K562 (cell line): ENCODE measurements at regions not wholly inside any gene's neighbourhood (a gene's known extent, or its start where the extent isn't known, plus 50 kb on each side); places are given as distances from the start of the nearest gene placed in this dataset.
A peak's percentile ranks its signal among the peaks of the same experiment; 100 is the strongest.

Experiments used
- CAMTA2 ChIP-seq: fragments of 250-450 bp; sonication (Bioruptor Pico); conservative IDR thresholded peaks from 2 replicates; pipeline ENCODE4 v1.5.1; 2022
- CLOCK ChIP-seq: fragments of 250-450 bp; sonication (Bioruptor Pico); IDR thresholded peaks from 2 replicates; pipeline ENCODE4 v1.4.0; 2020; ENCODE audit warnings: mild to moderate bottlenecking, moderate library complexity, borderline replicate concordance
- ERF ChIP-seq: fragments of 450-650 bp; formaldehyde crosslinking; IDR thresholded peaks from 2 replicates; pipeline ENCODE4 v1.4.0; 2020; ENCODE audit warnings: mild to moderate bottlenecking, mixed read lengths
- MCM7 ChIP-seq, 2 experiments: fragments of 450-650 bp; IDR thresholded peaks; 2 replicates each; pipeline ENCODE4 v1.6.1; 2016 to 2018
- MTA3 ChIP-seq: fragments of 450-650 bp; formaldehyde crosslinking; IDR thresholded peaks from 2 replicates; pipeline ENCODE4 v1.6.1; 2017; ENCODE audit warnings: mild to moderate bottlenecking, borderline replicate concordance
- NELFE ChIP-seq: IDR thresholded peaks from 2 replicates; pipeline ENCODE4 v1.6.1; 2011; ENCODE audit warnings: mild to moderate bottlenecking; ENCODE audit not compliant: insufficient read depth, insufficient read length
- NFRKB ChIP-seq: fragments of 450-650 bp; IDR thresholded peaks from 2 replicates; pipeline ENCODE4 v1.6.1; 2016; ENCODE audit warnings: low read depth
- PPARD ChIP-seq: fragments of 250-450 bp; sonication (Bioruptor Pico); IDR thresholded peaks from 2 replicates; pipeline ENCODE4 v1.8.0; 2022; ENCODE audit warnings: inconsistent platforms, mild to moderate bottlenecking, moderate library complexity
- RHOXF2B ChIP-seq: fragments of 250-450 bp; sonication (Bioruptor Pico); conservative IDR thresholded peaks from 2 replicates; pipeline ENCODE4 v1.5.1; 2021
- STAT5A ChIP-seq: IDR thresholded peaks from 2 replicates; pipeline ENCODE4 v1.6.1; 2012; ENCODE audit warnings: low read length, inconsistent platforms, borderline replicate concordance
- TAF7 ChIP-seq: fragments of 450-650 bp; IDR thresholded peaks from 2 replicates; pipeline ENCODE4 v1.6.1; 2016; ENCODE audit warnings: missing genetic modification characterization, missing compliant biosample characterization
- TGIF2 ChIP-seq: sonication (generic); formaldehyde crosslinking; IDR thresholded peaks from 2 replicates; pipeline ENCODE4 v1.8.1; 2022; ENCODE audit warnings: mild to moderate bottlenecking, missing genetic modification reagents, moderate library complexity
- TRIM25 ChIP-seq: fragments of 450-650 bp; IDR thresholded peaks from 2 replicates; pipeline ENCODE4 v1.7.0; 2016; ENCODE audit warnings: borderline replicate concordance
- ZFPM2 ChIP-seq: fragments of 250-450 bp; sonication (Bioruptor Pico); IDR thresholded peaks from 2 replicates; pipeline ENCODE4 v1.5.1; 2022; ENCODE audit warnings: mild to moderate bottlenecking
- ZNF146 ChIP-seq: IDR thresholded peaks from one replicate; pipeline ENCODE4 v1.6.1; 2018; ENCODE audit warnings: missing compliant biosample characterization; ENCODE audit not compliant: unreplicated experiment
- ZNF174 ChIP-seq: fragments of 250-450 bp; sonication (Bioruptor Pico); IDR thresholded peaks from 2 replicates; pipeline ENCODE4 v1.4.0; 2020; ENCODE audit warnings: mild to moderate bottlenecking
- ZNF197 ChIP-seq: fragments of 200-800 bp; sonication (Bioruptor generic); IDR thresholded peaks from 2 replicates; pipeline ENCODE4 v1.6.1; 2016; ENCODE audit warnings: low read depth, missing genetic modification characterization, missing compliant biosample characterization
- TF ChIP-seq, protein P1 (sequence below), 2 experiments: fragments of 450-650 bp in 1 of 2; sonication (generic) in 1 of 2; formaldehyde crosslinking in 1 of 2; IDR thresholded peaks in 1 of 2; conservative IDR thresholded peaks in 1 of 2; 2 replicates each; pipeline versions ENCODE4 v1.6.1 to v1.8.1; 2016 to 2023; ENCODE audit warnings: mild to moderate bottlenecking in 2 of 2, moderate library complexity in 2 of 2, inconsistent platforms in 1 of 2, missing genetic modification reagents in 1 of 2
- TF ChIP-seq, protein P2 (sequence below): fragments of 450-650 bp; formaldehyde crosslinking; IDR thresholded peaks from 2 replicates; pipeline ENCODE4 v1.4.0; 2022; ENCODE audit warnings: missing genetic modification characterization
- TF ChIP-seq, protein P3 (sequence below): fragments of 450-650 bp; formaldehyde crosslinking; IDR thresholded peaks from 2 replicates; pipeline ENCODE4 v1.4.0; 2020; ENCODE audit warnings: mild to moderate bottlenecking, moderate library complexity

GRCh38 chr6:27146706-27147505, 100.6 kb upstream of the PRSS16 start (continued):
- TF ChIP-seq ZNF174 (CRISPR knock-in tag) (no peak), RHOXF2B (CRISPR knock-in tag) (peak; percentile 35; the same call in 1 of the 2 replicates), TGIF2 (CRISPR knock-in tag) (no peak; the same call in 1 of the 2 replicates), TRIM25 (no peak), NFRKB (peak; percentile 99), NELFE (peak; percentile 80), ZNF146 (CRISPR knock-in tag) (no peak), TAF7 (tag) (peak; percentile 96), CLOCK (no peak), ZFPM2 (no peak; the same call in 1 of the 2 replicates), STAT5A (peak; percentile 61), PPARD (CRISPR knock-in tag) (no peak), ZNF197 (0 out of 2 replicates have a peak, but pooled peaks have one; percentile 58), ERF (CRISPR knock-in tag) (peak; percentile 85), MCM7 (IDR thresholded peaks at IDR 0.05) (no peak), CAMTA2 (no peak; the same call in 1 of the 2 replicates), MTA3 (peak; percentile 100)
- TF ChIP-seq, protein P1, sequence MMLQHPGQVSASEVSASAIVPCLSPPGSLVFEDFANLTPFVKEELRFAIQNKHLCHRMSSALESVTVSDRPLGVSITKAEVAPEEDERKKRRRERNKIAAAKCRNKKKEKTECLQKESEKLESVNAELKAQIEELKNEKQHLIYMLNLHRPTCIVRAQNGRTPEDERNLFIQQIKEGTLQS (IDR thresholded peaks at IDR 0.05) = peak; percentile 100
- TF ChIP-seq, protein P1 (CRISPR knock-in tag; conservative IDR thresholded peaks at IDR 0.05) = peak; percentile 87; the same call in 1 of the 2 replicates
- TF ChIP-seq, protein P2, sequence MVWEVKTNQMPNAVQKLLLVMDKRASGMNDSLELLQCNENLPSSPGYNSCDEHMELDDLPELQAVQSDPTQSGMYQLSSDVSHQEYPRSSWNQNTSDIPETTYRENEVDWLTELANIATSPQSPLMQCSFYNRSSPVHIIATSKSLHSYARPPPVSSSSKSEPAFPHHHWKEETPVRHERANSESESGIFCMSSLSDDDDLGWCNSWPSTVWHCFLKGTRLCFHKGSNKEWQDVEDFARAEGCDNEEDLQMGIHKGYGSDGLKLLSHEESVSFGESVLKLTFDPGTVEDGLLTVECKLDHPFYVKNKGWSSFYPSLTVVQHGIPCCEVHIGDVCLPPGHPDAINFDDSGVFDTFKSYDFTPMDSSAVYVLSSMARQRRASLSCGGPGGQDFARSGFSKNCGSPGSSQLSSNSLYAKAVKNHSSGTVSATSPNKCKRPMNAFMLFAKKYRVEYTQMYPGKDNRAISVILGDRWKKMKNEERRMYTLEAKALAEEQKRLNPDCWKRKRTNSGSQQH = peak; percentile 88; the same call in 1 of the 2 replicates
- TF ChIP-seq, protein P3, sequence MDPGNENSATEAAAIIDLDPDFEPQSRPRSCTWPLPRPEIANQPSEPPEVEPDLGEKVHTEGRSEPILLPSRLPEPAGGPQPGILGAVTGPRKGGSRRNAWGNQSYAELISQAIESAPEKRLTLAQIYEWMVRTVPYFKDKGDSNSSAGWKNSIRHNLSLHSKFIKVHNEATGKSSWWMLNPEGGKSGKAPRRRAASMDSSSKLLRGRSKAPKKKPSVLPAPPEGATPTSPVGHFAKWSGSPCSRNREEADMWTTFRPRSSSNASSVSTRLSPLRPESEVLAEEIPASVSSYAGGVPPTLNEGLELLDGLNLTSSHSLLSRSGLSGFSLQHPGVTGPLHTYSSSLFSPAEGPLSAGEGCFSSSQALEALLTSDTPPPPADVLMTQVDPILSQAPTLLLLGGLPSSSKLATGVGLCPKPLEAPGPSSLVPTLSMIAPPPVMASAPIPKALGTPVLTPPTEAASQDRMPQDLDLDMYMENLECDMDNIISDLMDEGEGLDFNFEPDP = no peak
